ENCODE measurements at regions not wholly inside any gene's neighbourhood (a gene's known extent, or its start where the extent isn't known, plus 50 kb on each side); places are given as distances from the start of the nearest gene placed in this dataset.
A peak's percentile ranks its signal among the peaks of the same experiment; 100 is the strongest.

GRCh38 chr17:26792486-26792885 is 501.4 kb upstream of the WSB1 start:
- peaks cover 82% of the 10 kb centered on the region for H3K9me3 ChIP-seq (ENCODE audit: control insufficient read depth, insufficient read depth, low read length)
- H3K27me3 ChIP-seq (ENCODE audit: control insufficient read depth, insufficient read depth, low read length), result no peaks in the 10 kb centered on the region
- no peak for DNase-seq (ENCODE audit: low read depth, low spot score)
- TF ChIP-seq CTCF (IDR thresholded peaks at IDR 0.05; ENCODE audit: low read depth, low read length), result no peak
- ChIA-PET POLR2A (no interaction called here), CTCF (no interaction called here)
- H3K4me3 ChIP-seq (ENCODE audit: low read depth, low read length), result no peak overlapping the region
- no peak overlapping the region for H3K27ac ChIP-seq (ENCODE audit: low read depth, low read length)

GRCh38 chr17:26807024-26807423 is 486.9 kb upstream of the WSB1 start:
- Histone ChIP-seq H3K27ac (ENCODE audit: low read depth, low read length) (no peak overlapping the region), H3K9me3 (ENCODE audit: control insufficient read depth, insufficient read depth, low read length) (peaks cover 66% of the 10 kb centered on the region), H3K4me3 (ENCODE audit: low read depth, low read length) (no peak overlapping the region), H3K27me3 (ENCODE audit: control insufficient read depth, insufficient read depth, low read length) (no peaks in the 10 kb centered on the region)
- no peak for TF ChIP-seq CTCF (IDR thresholded peaks at IDR 0.05; ENCODE audit: low read depth, low read length)
- ChIA-PET CTCF (no interaction called here), POLR2A (no interaction called here)
- no peak for DNase-seq (ENCODE audit: low read depth, low spot score)

- ChIA-PET CTCF (no interaction called here), POLR2A (no interaction called here)
- Histone ChIP-seq H3K4me3 (ENCODE audit: low read depth, low read length) (no peak overlapping the region), H3K9me3 (ENCODE audit: control insufficient read depth, insufficient read depth, low read length) (peaks cover 63% of the 10 kb centered on the region), H3K27ac (ENCODE audit: low read depth, low read length) (no peak overlapping the region), H3K27me3 (ENCODE audit: control insufficient read depth, insufficient read depth, low read length) (no peaks in the 10 kb centered on the region)
- TF ChIP-seq CTCF (IDR thresholded peaks at IDR 0.05; ENCODE audit: low read depth, low read length), result no peak
- peak; percentile 10 for DNase-seq (ENCODE audit: low read depth, low spot score)
These were observed 484.9 kb upstream of the WSB1 start for GRCh38 chr17:26809033-26809432.

GRCh38 chr17:26818736-26819135 is 475.2 kb upstream of the WSB1 start:
- TF ChIP-seq CTCF (IDR thresholded peaks at IDR 0.05; ENCODE audit: low read depth, low read length), result no peak
- ChIA-PET POLR2A (no interaction called here), CTCF (no interaction called here)
- no peaks in the 10 kb centered on the region for H3K27me3 ChIP-seq (ENCODE audit: control insufficient read depth, insufficient read depth, low read length)
- H3K27ac ChIP-seq (ENCODE audit: low read depth, low read length), result no peak overlapping the region
- H3K4me3 ChIP-seq (ENCODE audit: low read depth, low read length), result no peak overlapping the region
- H3K9me3 ChIP-seq (ENCODE audit: control insufficient read depth, insufficient read depth, low read length), result peaks cover 87% of the 10 kb centered on the region; the same call in 1 of the 2 replicates
- DNase-seq (ENCODE audit: low read depth, low spot score), result peak; percentile 11
